ENCODE measurements at regions not wholly inside any gene's neighbourhood (a gene's known extent, or its start where the extent isn't known, plus 50 kb on each side); places are given as distances from the start of the nearest gene placed in this dataset.

DNA sequence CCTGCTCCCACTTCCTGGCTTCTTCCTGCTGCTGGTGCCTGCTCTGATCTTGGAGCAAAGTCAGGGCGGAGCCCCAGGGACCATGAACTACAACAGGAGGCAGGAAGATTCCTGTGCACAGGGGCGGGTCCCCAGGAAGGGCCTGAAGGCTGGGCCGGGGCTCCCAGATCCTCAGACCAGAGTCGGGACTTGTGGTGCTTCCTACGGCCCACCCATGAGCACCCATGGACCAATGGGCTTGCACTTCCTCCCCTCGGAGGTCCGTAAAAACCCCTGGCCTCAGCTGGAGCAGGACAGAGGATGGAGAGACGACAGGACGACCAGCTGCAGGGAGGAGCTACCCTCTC is 1287.1 kb downstream of the TMEM121 start:
- H3K27me3 ChIP-seq (ENCODE audit: insufficient read depth in 3 of 3, low read length in 2 of 3), result no peaks in the 10 kb centered on the region
- WGBS, 3 donors, result 51 to 64% (median 63%) methylated on average over 9 of the region's 9 CpGs
- H3K4me3 ChIP-seq, result no peak overlapping the region
- intact Hi-C loops (cut with DNase I), result no loop called here
- peak in 1 of 2 donors; percentile 60 for DNase-seq
- no peaks in the 10 kb centered on the region for H3K36me3 ChIP-seq (ENCODE audit: insufficient read depth in 1 of 2, low read depth in 1 of 2)
- TF ChIP-seq, protein P1, sequence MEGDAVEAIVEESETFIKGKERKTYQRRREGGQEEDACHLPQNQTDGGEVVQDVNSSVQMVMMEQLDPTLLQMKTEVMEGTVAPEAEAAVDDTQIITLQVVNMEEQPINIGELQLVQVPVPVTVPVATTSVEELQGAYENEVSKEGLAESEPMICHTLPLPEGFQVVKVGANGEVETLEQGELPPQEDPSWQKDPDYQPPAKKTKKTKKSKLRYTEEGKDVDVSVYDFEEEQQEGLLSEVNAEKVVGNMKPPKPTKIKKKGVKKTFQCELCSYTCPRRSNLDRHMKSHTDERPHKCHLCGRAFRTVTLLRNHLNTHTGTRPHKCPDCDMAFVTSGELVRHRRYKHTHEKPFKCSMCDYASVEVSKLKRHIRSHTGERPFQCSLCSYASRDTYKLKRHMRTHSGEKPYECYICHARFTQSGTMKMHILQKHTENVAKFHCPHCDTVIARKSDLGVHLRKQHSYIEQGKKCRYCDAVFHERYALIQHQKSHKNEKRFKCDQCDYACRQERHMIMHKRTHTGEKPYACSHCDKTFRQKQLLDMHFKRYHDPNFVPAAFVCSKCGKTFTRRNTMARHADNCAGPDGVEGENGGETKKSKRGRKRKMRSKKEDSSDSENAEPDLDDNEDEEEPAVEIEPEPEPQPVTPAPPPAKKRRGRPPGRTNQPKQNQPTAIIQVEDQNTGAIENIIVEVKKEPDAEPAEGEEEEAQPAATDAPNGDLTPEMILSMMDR (IDR thresholded peaks at IDR 0.05), result no peak
- H3K27ac ChIP-seq, result no peak overlapping the region
- no peaks in the 10 kb centered on the region for H3K4me1 ChIP-seq
- no peaks in the 10 kb centered on the region for H3K9me3 ChIP-seq
- ATAC-seq, result no peak

DNA sequence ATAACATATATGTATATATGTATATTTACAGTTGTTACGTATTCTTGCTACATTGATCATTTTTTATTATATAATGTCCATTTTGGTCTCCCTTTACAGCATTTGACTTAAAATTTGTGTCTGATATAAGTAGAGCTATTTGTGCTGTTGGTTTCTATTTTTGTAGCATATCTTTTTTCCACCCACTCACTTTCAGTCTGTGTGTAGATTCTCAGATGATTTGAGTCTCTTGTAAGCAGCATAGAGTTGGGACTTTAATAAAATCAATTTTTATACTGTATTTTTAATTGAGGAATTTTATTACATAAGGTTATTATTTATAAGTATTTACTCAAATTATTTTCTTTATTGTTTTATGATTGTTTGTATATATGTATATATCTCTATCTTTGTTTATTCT is 1293.7 kb downstream of the TMEM121 start:
- TF ChIP-seq, protein P1 (IDR thresholded peaks at IDR 0.05), result no peak
- no peak for DNase-seq
- Histone ChIP-seq H3K4me1 (no peaks in the 10 kb centered on the region), H3K4me3 (no peak overlapping the region), H3K9me3 (no peaks in the 10 kb centered on the region), H3K27me3 (ENCODE audit: insufficient read depth in 3 of 3, low read length in 2 of 3) (no peaks in the 10 kb centered on the region), H3K27ac (no peak overlapping the region), H3K36me3 (ENCODE audit: insufficient read depth in 1 of 2, low read depth in 1 of 2) (no peaks in the 10 kb centered on the region)
- WGBS, 3 donors, result 88 to 92% (median 89%) methylated on average over 1 of the region's 1 CpG
- no peak for ATAC-seq
- intact Hi-C loops (cut with DNase I), result no loop called here

DNA sequence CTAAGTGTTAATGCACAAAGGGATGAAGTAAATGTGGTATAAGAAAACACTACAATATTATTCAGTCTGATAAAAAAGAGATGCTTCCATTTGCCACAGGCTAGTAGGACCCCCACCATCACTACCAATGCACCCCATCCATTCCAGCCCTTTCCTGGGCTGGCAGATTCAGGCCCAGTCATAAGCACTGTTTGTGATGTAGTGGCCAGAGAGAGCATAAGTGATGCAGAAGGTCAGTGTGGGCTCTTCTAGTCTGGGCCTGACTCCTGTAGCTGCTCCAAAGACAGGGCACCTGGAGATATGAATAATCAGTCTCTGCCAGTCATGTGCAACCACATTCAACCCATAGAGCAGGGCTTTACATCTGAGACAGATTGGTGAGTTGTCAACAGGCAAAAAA is 1294.7 kb downstream of the TMEM121 start:
- H3K27ac ChIP-seq, result no peak overlapping the region
- no peaks in the 10 kb centered on the region for H3K9me3 ChIP-seq
- intact Hi-C loops (cut with DNase I), result no loop called here
- ATAC-seq, result no peak
- no peaks in the 10 kb centered on the region for H3K4me1 ChIP-seq
- TF ChIP-seq, protein P1 (IDR thresholded peaks at IDR 0.05), result no peak
- DNase-seq, result no peak
- no peaks in the 10 kb centered on the region for H3K27me3 ChIP-seq (ENCODE audit: insufficient read depth in 3 of 3, low read length in 2 of 3)
- H3K36me3 ChIP-seq (ENCODE audit: insufficient read depth in 1 of 2, low read depth in 1 of 2), result no peaks in the 10 kb centered on the region
- H3K4me3 ChIP-seq, result no peak overlapping the region

DNA sequence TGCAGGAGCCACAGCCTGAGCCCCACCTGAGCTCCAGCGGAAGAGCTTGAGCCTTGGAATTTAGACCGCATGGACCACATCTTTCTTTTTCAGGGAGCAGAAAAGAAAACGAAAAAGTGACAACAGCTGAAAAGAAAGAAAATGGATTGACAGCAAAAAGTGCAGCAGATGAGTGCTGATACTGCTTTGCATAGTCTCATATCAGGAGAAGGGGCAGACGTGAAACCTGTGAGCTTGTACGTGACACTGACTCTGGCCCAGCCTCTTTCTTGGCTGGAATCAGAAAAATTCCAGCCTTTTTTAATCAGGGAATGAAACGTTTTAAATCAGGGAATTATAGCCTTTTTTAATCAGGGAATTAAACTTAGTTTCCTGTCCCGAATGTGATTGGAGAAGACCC is 1296.5 kb downstream of the TMEM121 start:
- Histone ChIP-seq H3K27me3 (ENCODE audit: insufficient read depth in 3 of 3, low read length in 2 of 3) (no peaks in the 10 kb centered on the region), H3K9me3 (no peaks in the 10 kb centered on the region), H3K4me3 (no peak overlapping the region), H3K4me1 (no peaks in the 10 kb centered on the region), H3K36me3 (ENCODE audit: insufficient read depth in 1 of 2, low read depth in 1 of 2) (no peaks in the 10 kb centered on the region), H3K27ac (no peak overlapping the region)
- ATAC-seq (no peak), DNase-seq (no peak)
- intact Hi-C loops (cut with DNase I), result no loop called here
- TF ChIP-seq, protein P1 (IDR thresholded peaks at IDR 0.05), result no peak
- 58 to 64% (median 60%) methylated on average over 7 of the region's 7 CpGs for WGBS, 3 donors

DNA sequence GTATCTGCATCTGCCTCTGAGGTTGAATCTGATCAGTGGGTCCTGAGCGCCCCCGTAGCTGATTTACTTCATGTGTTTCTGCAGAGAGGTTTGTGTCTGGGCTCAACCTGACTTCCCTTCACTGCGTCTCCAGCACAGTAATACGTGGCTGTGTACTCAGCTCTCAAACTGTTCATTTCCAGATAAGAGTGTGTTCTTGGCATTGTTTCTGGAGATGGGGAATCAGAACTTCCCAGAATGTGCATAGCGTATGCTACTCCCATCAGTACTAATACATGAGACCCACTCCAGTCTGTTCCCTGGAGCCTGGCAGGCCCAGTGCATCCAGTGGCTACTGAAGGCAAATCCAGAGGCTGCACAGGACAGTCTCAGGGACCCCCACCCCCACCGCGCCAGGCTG is 1297.2 kb downstream of the TMEM121 start:
- Histone ChIP-seq H3K4me3 (no peak overlapping the region), H3K36me3 (ENCODE audit: insufficient read depth in 1 of 2, low read depth in 1 of 2) (no peaks in the 10 kb centered on the region), H3K27me3 (ENCODE audit: insufficient read depth in 3 of 3, low read length in 2 of 3) (peaks cover 0 to 2% (median 0%) of the 10 kb centered on the region in 3 donors), H3K9me3 (no peaks in the 10 kb centered on the region), H3K4me1 (no peaks in the 10 kb centered on the region), H3K27ac (no peak overlapping the region)
- no peak for DNase-seq
- TF ChIP-seq, protein P1 (IDR thresholded peaks at IDR 0.05), result no peak
- 71 to 79% (median 77%) methylated on average over 7 of the region's 7 CpGs for WGBS, 3 donors
- no peak for ATAC-seq
- intact Hi-C loops (cut with DNase I), result no loop called here
